ENCODE measurements at regions not wholly inside any gene's neighbourhood (a gene's known extent, or its start where the extent isn't known, plus 50 kb on each side); places are given as distances from the start of the nearest gene placed in this dataset.

- Histone ChIP-seq H3K4me2 (ENCODE audit: low read length) (no peak overlapping the region), H3K4me1 (ENCODE audit: low read length) (no peaks in the 10 kb centered on the region), H3K27me3 (ENCODE audit: low read depth, low read length) (0 out of 2 replicates have a peak, but pooled peaks cover 5% of the 10 kb centered on the region), H3K4me3 (ENCODE audit: low read length) (no peak overlapping the region), H4K20me1 (ENCODE audit: insufficient read depth, low read length) (no peaks in the 10 kb centered on the region), H3K36me3 (replicated peaks; ENCODE audit: low read depth, low read length) (no peaks in the 10 kb centered on the region), H2AFZ (ENCODE audit: low read depth, low read length) (no peak overlapping the region), H3K9me3 (ENCODE audit: insufficient read depth, low read length) (no peaks in the 10 kb centered on the region), H3K79me2 (ENCODE audit: low read length) (no peaks in the 10 kb centered on the region), H3K9ac (ENCODE audit: low read length) (no peak overlapping the region), H3K27ac (ENCODE audit: low read length) (no peak overlapping the region)
- no peak for TF ChIP-seq CTCF (IDR thresholded peaks at IDR 0.05; ENCODE audit: low read depth, low read length)
- TF ChIP-seq EZH2phosphoT487 (IDR thresholded peaks at IDR 0.05; ENCODE audit: low read depth), result no peak
These were observed 281.7 kb upstream of the TRPM3 start for GRCh38 chr9:71403106-71403505.

- TF ChIP-seq EZH2phosphoT487 (IDR thresholded peaks at IDR 0.05; ENCODE audit: low read depth) (no peak), CTCF (IDR thresholded peaks at IDR 0.05; ENCODE audit: low read depth, low read length) (no peak)
- no peaks in the 10 kb centered on the region for H3K4me1 ChIP-seq (ENCODE audit: low read length)
- no peak overlapping the region for H2AFZ ChIP-seq (ENCODE audit: low read depth, low read length)
- no peak overlapping the region for H3K4me3 ChIP-seq (ENCODE audit: low read length)
- no peaks in the 10 kb centered on the region for H3K79me2 ChIP-seq (ENCODE audit: low read length)
- no peak overlapping the region for H3K4me2 ChIP-seq (ENCODE audit: low read length)
- H4K20me1 ChIP-seq (ENCODE audit: insufficient read depth, low read length), result no peaks in the 10 kb centered on the region
- no peak overlapping the region for H3K27ac ChIP-seq (ENCODE audit: low read length)
- no peaks in the 10 kb centered on the region; the same call in 1 of the 2 replicates for H3K27me3 ChIP-seq (ENCODE audit: low read depth, low read length)
- no peaks in the 10 kb centered on the region for H3K36me3 ChIP-seq (replicated peaks; ENCODE audit: low read depth, low read length)
- H3K9me3 ChIP-seq (ENCODE audit: insufficient read depth, low read length), result no peaks in the 10 kb centered on the region
- H3K9ac ChIP-seq (ENCODE audit: low read length), result no peak overlapping the region
These were observed 271.6 kb upstream of the TRPM3 start for GRCh38 chr9:71393005-71393404.

GRCh38 chr9:71384343-71384742, 262.9 kb upstream of the TRPM3 start:
- no peak overlapping the region for H3K4me3 ChIP-seq (ENCODE audit: low read length)
- H3K27me3 ChIP-seq (ENCODE audit: low read depth, low read length), result no peaks in the 10 kb centered on the region
- H3K4me2 ChIP-seq (ENCODE audit: low read length), result no peak overlapping the region
- H4K20me1 ChIP-seq (ENCODE audit: insufficient read depth, low read length), result no peaks in the 10 kb centered on the region
- H3K9ac ChIP-seq (ENCODE audit: low read length), result no peak overlapping the region
- H3K27ac ChIP-seq (ENCODE audit: low read length), result no peak overlapping the region
- H2AFZ ChIP-seq (ENCODE audit: low read depth, low read length), result no peak overlapping the region
- TF ChIP-seq CTCF (IDR thresholded peaks at IDR 0.05; ENCODE audit: low read depth, low read length) (no peak), EZH2phosphoT487 (IDR thresholded peaks at IDR 0.05; ENCODE audit: low read depth) (no peak)
- H3K36me3 ChIP-seq (replicated peaks; ENCODE audit: low read depth, low read length), result no peaks in the 10 kb centered on the region
- no peaks in the 10 kb centered on the region for H3K79me2 ChIP-seq (ENCODE audit: low read length)
- no peaks in the 10 kb centered on the region for H3K4me1 ChIP-seq (ENCODE audit: low read length)
- H3K9me3 ChIP-seq (ENCODE audit: insufficient read depth, low read length), result no peaks in the 10 kb centered on the region

- Histone ChIP-seq H3K27me3 (ENCODE audit: low read depth, low read length) (no peaks in the 10 kb centered on the region), H3K4me1 (ENCODE audit: low read length) (no peaks in the 10 kb centered on the region), H3K36me3 (replicated peaks; ENCODE audit: low read depth, low read length) (no peaks in the 10 kb centered on the region), H2AFZ (ENCODE audit: low read depth, low read length) (no peak overlapping the region), H4K20me1 (ENCODE audit: insufficient read depth, low read length) (no peaks in the 10 kb centered on the region), H3K9ac (ENCODE audit: low read length) (no peak overlapping the region), H3K9me3 (ENCODE audit: insufficient read depth, low read length) (no peaks in the 10 kb centered on the region), H3K4me2 (ENCODE audit: low read length) (no peak overlapping the region), H3K27ac (ENCODE audit: low read length) (no peak overlapping the region), H3K79me2 (ENCODE audit: low read length) (no peaks in the 10 kb centered on the region), H3K4me3 (ENCODE audit: low read length) (no peak overlapping the region)
- no peak for TF ChIP-seq EZH2phosphoT487 (IDR thresholded peaks at IDR 0.05; ENCODE audit: low read depth)
- no peak for TF ChIP-seq CTCF (IDR thresholded peaks at IDR 0.05; ENCODE audit: low read depth, low read length)
These were observed 262.0 kb upstream of the TRPM3 start for GRCh38 chr9:71383308-71383940.

All from OCI-LY3 (cell line).